Suprapubic skin (tissue), 4 donors: ENCODE measurements at regions not wholly inside any gene's neighbourhood (a gene's known extent, or its start where the extent isn't known, plus 50 kb on each side); places are given as distances from the start of the nearest gene placed in this dataset.

Experiments used
- CTCF ChIP-seq, 2 donors: fragments of 200-600 bp in 1 of 2; fragments of 450-650 bp in 1 of 2; sonication (generic) in 1 of 2; IDR thresholded peaks; one replicate each; pipeline ENCODE4 v1.5.1; 2016 to 2019; ENCODE audit warnings: antibody characterized with exemption in 2 of 2, mild to moderate bottlenecking in 1 of 2, moderate library complexity in 1 of 2
- POLR2A ChIP-seq, 2 donors: fragments of 450-650 bp; IDR thresholded peaks; one replicate each; pipeline ENCODE4 v1.6.1; 2017; ENCODE audit warnings: antibody characterized with exemption in 2 of 2, mild to moderate bottlenecking in 2 of 2, moderate library complexity in 2 of 2
- POLR2AphosphoS5 ChIP-seq, 3 donors: sonication (generic); formaldehyde crosslinking; IDR thresholded peaks; one replicate each; pipeline ENCODE4 v1.6.1; 2017; ENCODE audit warnings: antibody characterized with exemption in 3 of 3

- no peak for TF ChIP-seq CTCF (IDR thresholded peaks at IDR 0.05)
- no peak for TF ChIP-seq POLR2AphosphoS5 (IDR thresholded peaks at IDR 0.05)
- TF ChIP-seq POLR2A (IDR thresholded peaks at IDR 0.05), result no peak
Measured at GRCh38 chr1:192916021-192916420, 107.2 kb downstream of the RGS2 start.
